NCI-H82 (cell line): ENCODE measurements at regions not wholly inside any gene's neighbourhood (a gene's known extent, or its start where the extent isn't known, plus 50 kb on each side); places are given as distances from the start of the nearest gene placed in this dataset.

Experiments
- DNase-seq: peaks from one replicate; lab custom pipeline; 2025; lab: John Stamatoyannopoulos, UW

GRCh38 chrX:131704136-131704695 lies 160.3 kb downstream of the OR13H1 start:
- no peak for DNase-seq

DNA sequence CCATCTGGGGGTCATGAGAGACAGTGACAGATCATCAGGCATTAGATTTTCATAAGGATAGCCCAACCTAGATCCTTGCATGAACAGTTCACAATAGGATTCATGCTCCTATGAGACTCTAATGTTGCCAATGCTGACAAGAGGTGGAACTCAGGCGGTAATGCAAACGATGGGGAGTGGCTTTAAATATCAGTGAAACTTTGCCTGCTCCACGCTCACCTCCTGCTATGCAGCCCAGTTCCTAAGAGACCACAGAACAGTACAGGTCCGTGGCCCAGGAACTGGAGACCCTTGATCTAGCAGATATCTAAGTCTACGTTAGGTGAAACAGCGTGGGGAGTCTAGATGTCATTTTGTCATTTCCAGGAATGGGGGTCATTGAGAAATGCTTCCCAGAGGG lies 165.7 kb downstream of the OR13H1 start:
- DNase-seq = no peak

- no peak for DNase-seq
Measured at GRCh38 chrX:131711478-131711867, 167.6 kb downstream of the OR13H1 start.

GRCh38 chrX:131723646-131724045 lies 179.8 kb downstream of the OR13H1 start:
- no peak for DNase-seq

DNA sequence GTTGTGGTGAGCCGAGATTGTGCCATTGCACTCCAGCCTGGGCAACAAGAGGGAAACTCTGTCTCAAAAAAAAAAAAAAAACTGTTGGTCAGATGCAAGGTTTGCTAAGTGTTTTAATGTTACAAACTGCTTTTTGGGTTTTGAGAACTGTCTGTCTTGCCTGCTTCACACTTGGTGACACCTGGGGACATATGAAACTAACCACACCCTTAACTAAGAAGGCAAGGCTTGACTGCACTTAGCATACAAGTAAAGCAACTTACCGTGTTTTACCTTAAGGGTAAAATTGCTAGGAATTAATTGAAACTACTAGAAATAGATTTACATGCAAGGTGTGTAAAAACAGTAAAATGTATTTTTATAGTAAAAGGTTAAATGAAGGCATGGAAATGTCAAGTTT lies 180.4 kb downstream of the OR13H1 start:
- DNase-seq = no peak

DNA sequence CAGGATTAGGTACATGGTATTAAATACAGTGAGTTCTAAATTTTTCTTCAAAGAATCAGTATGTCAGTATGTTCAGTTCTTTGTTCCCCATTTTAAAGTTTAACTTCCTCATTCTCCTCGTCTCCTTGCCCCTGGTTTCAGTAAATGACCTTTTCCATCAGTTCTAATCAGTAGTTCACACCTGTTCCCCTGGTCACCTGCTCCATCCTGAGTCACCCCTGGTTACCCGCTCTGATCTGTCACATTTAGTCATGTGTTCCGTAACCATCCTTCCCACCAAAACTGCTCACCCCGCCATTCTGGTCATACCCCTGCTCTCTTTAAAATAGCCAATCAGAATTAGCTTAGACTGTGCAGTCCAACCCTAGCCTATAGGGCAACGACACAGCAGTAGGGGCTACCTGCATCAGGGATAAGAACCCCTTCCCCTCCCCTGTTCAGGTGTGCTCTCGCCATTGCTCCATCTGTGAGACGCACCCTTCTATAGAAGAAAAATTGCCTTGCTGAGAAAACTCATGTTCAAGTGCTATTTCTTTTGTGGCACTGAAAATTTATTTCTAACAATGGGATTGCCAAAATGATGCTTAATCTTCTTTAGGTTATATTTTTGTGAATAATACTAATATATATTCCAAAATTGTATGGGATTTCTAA lies 181.3 kb downstream of the OR13H1 start:
- DNase-seq = no peak

DNA sequence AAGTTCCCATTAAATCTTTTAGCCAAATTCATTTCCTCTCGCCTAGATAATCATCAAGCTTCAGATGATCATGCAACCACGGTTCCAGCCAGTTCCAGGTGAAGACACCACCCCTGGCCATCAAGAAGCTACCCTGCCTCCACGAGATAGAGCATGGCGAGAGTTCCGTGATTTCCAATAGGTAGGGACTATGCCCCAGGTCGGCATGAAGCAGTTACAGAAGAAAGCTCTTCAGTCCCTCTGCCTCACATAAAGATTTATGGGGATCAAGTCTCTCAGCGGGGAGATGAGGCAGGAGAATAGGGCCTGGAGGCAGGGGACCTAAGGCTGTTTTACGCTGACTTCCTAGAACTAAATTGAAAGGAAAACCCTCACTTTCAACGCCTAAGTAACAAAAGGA lies 183.9 kb downstream of the OR13H1 start:
- no peak for DNase-seq

DNA sequence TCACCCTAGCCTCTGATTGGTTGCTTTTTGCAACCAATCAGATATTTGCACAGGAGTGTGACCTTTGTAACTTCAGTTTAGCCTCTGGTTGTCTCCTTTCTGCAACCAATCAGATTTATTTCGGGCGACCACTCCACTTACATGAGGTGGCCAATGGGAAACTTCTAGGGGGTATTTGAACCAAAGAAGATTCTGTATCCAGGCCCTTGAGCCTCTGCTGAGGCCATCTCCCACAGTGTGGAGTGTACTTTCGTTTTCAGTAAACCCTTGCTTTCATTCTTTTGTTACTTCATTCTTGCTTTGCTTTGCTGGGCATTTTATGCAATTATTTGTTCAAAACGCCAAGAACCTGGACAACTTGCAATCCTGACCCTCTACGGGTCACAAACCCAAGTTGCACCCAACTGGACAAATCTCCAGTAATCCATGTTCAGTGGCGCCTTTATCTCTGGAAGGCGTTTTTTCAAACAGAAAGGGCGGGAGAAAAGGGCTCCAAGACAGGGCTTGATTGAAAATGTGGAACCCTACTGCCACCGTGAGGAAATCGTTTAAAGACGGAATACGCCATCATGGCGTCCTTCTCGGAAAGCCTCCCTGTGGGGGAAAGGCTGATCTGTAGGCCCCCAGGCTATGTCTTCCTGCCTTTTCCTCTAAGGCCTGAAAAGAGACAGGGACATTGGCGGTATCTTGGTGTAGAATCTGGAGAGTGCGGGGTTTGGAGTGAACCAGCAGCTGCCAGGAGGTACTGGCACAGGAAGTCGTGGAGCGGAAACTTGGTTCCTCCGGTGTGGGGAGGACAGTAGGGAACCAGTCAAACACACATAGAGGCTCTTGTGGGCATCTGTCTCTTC lies 184.6 kb downstream of the OR13H1 start:
- no peak for DNase-seq

DNA sequence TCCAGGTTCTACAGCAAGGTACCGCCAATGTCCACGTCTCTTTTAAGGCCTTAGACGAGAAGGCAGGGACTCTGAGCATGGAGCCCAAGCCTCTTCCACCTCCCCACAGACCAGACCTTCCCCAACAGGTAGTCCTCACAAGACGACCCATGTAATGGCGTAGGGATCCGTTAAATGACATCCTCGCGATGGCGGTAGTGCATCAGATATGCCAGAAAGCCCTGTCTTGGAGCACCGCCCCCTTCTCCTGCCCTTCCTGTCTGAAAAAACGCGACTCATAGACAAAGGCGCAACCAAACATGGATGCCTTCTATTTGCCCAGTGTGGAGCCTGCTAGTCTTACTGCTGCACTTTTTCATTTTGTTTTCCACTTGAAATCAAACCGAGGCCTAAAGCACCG lies 185.4 kb downstream of the OR13H1 start:
- no peak for DNase-seq

DNA sequence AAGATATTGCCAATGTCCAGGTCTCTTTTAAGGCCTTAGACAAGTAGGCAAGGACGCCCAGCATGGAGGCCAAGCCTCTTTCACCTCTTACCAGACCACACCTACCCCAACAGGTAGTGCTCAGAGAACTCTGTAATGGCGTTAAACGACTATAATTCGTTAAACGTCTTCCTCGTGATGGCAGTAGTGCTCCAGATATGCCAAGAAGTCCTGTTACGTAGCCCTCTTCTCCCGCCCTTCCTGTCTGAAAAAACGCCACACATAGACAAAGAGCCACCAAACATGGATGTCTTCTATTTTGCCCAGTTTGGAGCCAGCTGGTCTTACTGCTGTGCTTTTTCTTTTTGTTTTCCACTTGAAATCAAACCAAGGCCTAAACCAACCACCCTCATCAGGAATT lies 190.7 kb downstream of the OR13H1 start:
- DNase-seq = no peak

DNA sequence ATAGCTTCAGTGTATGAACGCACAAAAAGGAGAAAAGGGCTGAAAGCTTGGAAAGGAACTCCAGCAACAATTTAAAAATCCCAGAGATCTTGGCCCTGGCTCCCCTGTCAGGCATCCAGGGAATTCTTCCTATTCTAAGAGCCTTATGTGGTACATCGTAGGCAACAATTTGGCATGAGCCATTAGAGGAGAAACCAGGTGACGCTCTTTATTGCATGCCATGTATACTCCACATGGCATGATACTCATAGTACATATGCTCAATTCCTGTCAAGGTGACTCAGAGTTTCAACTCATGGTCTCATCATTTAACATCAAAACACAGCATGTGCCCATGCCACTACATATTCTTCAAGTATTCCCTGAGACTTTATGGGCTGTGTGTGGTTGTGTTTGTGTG lies 191.3 kb downstream of the OR13H1 start:
- DNase-seq = no peak

- no peak for DNase-seq
Measured at GRCh38 chrX:131739823-131740222, 195.9 kb downstream of the OR13H1 start.

DNA sequence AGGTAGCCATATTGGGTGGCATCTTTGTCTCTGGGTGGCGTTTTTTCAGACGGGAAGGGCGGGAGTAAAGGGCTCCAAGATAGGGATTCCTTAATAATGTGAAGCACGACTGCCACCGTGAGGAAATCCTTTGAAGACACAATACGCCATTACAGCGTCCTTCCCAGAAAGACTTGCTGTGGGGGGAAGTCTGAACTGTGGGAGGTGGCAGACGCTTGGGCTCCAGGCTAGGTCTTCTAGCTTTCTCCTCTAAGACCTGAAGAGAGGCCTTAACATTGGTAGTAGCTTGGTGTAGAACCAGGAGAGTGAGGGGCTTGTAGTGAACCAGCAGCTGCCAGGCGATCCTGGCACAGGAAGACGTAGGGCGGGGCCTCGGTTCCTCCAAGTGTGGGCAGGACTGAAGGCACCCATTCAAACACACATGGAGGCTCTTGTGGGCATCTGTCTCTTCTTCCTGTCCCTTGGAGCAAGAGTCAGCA lies 197.3 kb downstream of the OR13H1 start:
- no peak for DNase-seq

DNA sequence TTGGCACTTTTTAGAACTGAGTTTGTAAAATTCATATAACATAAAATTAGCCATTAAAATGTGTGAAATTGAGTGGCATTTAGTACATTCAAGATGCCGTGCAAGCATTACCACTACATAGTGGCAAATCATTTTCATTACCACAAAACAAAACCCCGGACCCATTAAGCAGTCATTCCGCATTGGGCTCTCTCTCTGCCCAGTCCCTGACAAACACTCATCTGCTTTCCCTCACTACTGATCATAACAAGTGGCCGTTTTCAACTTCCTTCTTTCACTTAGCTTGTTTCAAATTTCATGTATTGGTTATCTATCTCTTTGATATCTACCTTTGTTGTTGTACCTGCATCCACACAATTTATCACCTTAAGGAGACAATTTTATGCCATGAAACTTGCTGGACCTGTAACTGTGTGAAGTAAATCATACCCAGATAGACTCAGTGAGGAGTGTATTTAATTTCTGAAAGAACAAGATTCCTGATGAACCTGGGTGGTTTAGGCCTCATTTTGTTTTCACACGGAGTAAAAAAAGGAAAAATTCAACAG lies 202.1 kb downstream of the OR13H1 start:
- DNase-seq = no peak

- DNase-seq = peak; percentile 5
Measured at GRCh38 chrX:131746491-131746968, 202.7 kb downstream of the OR13H1 start.

DNA sequence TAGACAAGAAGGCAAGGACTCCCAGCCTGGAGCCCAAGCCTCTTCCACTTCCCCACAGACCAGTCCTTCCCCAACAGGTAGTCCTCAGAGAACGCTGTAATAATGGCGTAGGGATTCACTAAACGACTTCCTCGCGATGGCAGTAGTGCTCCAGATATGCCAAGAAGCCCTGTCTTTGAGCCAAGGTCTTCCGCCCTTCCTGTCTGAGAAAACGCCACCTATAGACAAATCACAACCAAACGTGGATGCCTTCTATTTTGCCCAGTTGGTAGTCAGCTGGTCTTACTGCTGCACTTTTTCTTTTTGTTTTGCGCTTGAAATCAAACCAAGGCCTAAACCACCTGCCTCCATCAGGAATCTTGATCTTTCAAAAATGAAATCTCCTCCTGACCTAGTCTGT lies 203.3 kb downstream of the OR13H1 start:
- DNase-seq = no peak

DNA sequence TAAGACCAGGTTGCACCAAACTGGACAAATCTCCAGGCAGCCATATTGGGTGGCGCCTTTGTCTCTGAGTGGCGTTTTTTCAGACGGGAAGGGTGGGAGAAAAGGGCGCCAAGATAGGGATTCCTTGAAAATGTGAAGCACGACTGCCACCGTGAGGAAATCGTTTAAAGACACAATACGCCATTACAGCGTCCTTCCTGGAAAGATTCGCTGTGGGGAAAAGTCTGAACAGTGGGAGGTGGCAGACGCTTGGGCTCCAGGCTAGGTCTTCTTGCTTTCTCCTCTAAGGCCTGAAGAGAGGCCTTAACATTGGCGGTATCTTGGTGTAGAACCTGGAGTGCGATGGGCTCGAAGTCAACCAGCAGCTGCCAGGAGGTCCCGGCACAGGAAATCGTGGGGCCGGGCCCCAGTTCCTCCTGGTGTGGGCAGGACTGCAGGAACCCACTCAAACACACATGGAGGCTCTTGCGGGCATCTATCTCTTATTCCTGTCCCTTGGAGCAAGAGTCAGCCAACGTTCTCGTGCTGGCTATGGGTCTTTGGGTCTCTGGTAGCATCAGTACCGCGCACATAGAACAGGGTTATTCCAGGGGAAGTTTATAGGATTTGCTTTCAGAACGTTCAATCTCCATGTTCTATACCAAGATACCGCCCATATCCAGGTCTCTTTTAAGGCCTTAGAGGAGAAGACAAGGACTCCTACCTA lies 208.8 kb downstream of the OR13H1 start:
- no peak for DNase-seq

DNA sequence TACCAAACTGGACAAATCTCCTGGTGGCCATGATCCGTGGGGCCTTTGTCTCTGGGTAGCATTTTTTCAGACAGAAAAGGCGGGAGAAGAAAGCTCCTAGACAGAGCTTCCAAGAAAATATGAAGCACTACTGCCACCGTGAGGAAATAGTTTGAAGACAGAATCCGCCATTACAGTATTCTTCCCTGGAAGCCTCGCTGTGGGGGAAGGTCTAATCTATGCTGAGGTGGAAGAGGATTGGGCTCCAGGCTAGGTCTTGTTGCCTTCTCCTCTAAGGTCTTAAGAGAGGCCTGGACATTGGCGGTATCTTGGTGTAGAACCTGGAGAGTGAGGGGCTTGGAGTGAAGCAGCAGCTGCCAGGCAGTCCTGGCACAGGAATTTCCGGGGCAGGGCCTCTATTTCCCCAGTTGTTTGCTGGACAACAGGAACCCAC lies 218.9 kb downstream of the OR13H1 start:
- peak; percentile 15 for DNase-seq

GRCh38 chrX:131763674-131764073 lies 219.8 kb downstream of the OR13H1 start:
- DNase-seq = no peak

- DNase-seq = no peak
Measured at GRCh38 chrX:131764216-131764615, 220.3 kb downstream of the OR13H1 start.

GRCh38 chrX:131778269-131779218 lies 234.7 kb downstream of the OR13H1 start:
- DNase-seq = no peak
